ENCODE measurements at regions not wholly inside any gene's neighbourhood (a gene's known extent, or its start where the extent isn't known, plus 50 kb on each side); places are given as distances from the start of the nearest gene placed in this dataset.

GRCh38 chr20:33919653-33920052 lies 74.1 kb upstream of the RALY start:
- CTCF ChIA-PET (ENCODE audit: partially characterized antibody), result interaction anchor here (0.6 to 2.4 kb wide), 3 partner anchors 9 to 104 kb away, joined by 3 to 14 read pairs (median 3); no protein-coding TSS in a partner anchor
- no peak for TF ChIP-seq SP1 (IDR thresholded peaks at IDR 0.05; ENCODE audit: low read depth, low read length)
- TF ChIP-seq RXRA (IDR thresholded peaks at IDR 0.05; ENCODE audit: insufficient read depth, low read depth, low read length), result no peak
- no peak for TF ChIP-seq KDM1A (IDR thresholded peaks at IDR 0.05; ENCODE audit: borderline replicate concordance, low read length)
- TF ChIP-seq USF2 (IDR thresholded peaks at IDR 0.05; ENCODE audit: low read length), result no peak
- no peak for TF ChIP-seq BACH1 (IDR thresholded peaks at IDR 0.05; ENCODE audit: low read length)

More at GRCh38 chr20:33919653-33920052, 74.1 kb upstream of the RALY start:
- FAIRE-seq, result no peak
- H3K27ac ChIP-seq (ENCODE audit: low read depth, low read length), result no peak overlapping the region
- H3K14ac ChIP-seq (ENCODE audit: insufficient read length), result no peak overlapping the region
- H3K4ac ChIP-seq (replicated peaks; ENCODE audit: insufficient read length, low read depth, low read length), result no peak overlapping the region
- DNase-seq (ENCODE audit: low read depth in 1 of 2, low spot score in 2 of 2), result no peak
- H4K8ac ChIP-seq (ENCODE audit: extremely low read depth, insufficient read depth, low read length), result no peak overlapping the region
- H3K9ac ChIP-seq (replicated peaks in 1 of 4; ENCODE audit: extremely low read depth in 1 of 4, low read depth in 3 of 4, low read length in 3 of 4), result no peak overlapping the region
- no peak overlapping the region for H3K56ac ChIP-seq (replicated peaks; ENCODE audit: insufficient read length, low read depth, low read length)
- H2BK120ac ChIP-seq (replicated peaks; ENCODE audit: low read depth, low read length), result no peak overlapping the region
- H3K79me1 ChIP-seq (ENCODE audit: low read depth, low read length), result no peaks in the 10 kb centered on the region
- H3K27me3 ChIP-seq (replicated peaks in 1 of 4; ENCODE audit: control insufficient read depth in 3 of 4, extremely low read depth in 1 of 4, insufficient read depth in 3 of 4, low read length in 3 of 4), result no peaks in the 10 kb centered on the region
- no peak overlapping the region for H2AK5ac ChIP-seq (ENCODE audit: low read depth, low read length)
- H2BK20ac ChIP-seq (ENCODE audit: low read length), result no peak overlapping the region
- H2AFZ ChIP-seq (ENCODE audit: low read length), result no peak overlapping the region
- no peak overlapping the region for H2BK5ac ChIP-seq (ENCODE audit: low read depth, low read length)
- H3K23ac ChIP-seq (ENCODE audit: insufficient read length), result no peak overlapping the region
- no peak overlapping the region for H3K18ac ChIP-seq (ENCODE audit: extremely low read depth, low read length)
- H3K9me3 ChIP-seq (ENCODE audit: insufficient read depth in 2 of 2, low read depth in 1 of 2, low read length in 1 of 2), result no peaks in the 10 kb centered on the region
- H3K79me2 ChIP-seq (ENCODE audit: control insufficient read depth in 1 of 2, insufficient read depth in 2 of 2, low read length in 2 of 2), result no peaks in the 10 kb centered on the region
- no peaks in the 10 kb centered on the region for H3K36me3 ChIP-seq (ENCODE audit: control insufficient read depth in 2 of 4, insufficient read depth in 4 of 4, low read length in 3 of 4)
- H3K23me2 ChIP-seq (ENCODE audit: low read depth, low read length), result no peaks in the 10 kb centered on the region
- no peak overlapping the region for H2BK15ac ChIP-seq (ENCODE audit: low read length)
- no peak overlapping the region for H2BK12ac ChIP-seq (ENCODE audit: low read depth, low read length)
- WGBS, 2 experiments (ENCODE audit: extremely low coverage in 1 of 2, insufficient coverage in 1 of 2, insufficient read length in 1 of 2, insufficient replicate concordance in 2 of 2, low coverage in 1 of 2, low lambda C conversion rate in 2 of 2, missing lambda C conversion rate in 1 of 2), result 91% methylated on average over 5 of the region's 5 CpGs; no CpG with 5 or more reads in 1 of the 2 experiments
- H3K4me1 ChIP-seq (replicated peaks in 1 of 4; ENCODE audit: control insufficient read depth in 3 of 4, insufficient read depth in 4 of 4, low read length in 3 of 4), result no peaks in the 10 kb centered on the region
- no peak overlapping the region for H4K5ac ChIP-seq (ENCODE audit: insufficient read length, low read depth, low read length)
- POLR2A ChIA-PET (ENCODE audit: partially characterized antibody), result no interaction called here
- H3K4me3 ChIP-seq (ENCODE audit: extremely low read depth in 1 of 4, insufficient read depth in 2 of 4, low read depth in 3 of 4, low read length in 4 of 4), result no peak overlapping the region
- no peak overlapping the region for H4K91ac ChIP-seq (replicated peaks; ENCODE audit: insufficient read length, low read length)
- H4K20me1 ChIP-seq (replicated peaks in 1 of 2; ENCODE audit: control insufficient read depth in 1 of 2, insufficient read depth in 2 of 2, low read length in 2 of 2), result no peaks in the 10 kb centered on the region
- no peak overlapping the region for H3K4me2 ChIP-seq (ENCODE audit: insufficient read depth in 1 of 2, low read depth in 2 of 2, low read length in 2 of 2)

Data from H1 (cell line).